Suprapubic skin (tissue), 4 donors: ENCODE measurements at regions not wholly inside any gene's neighbourhood (a gene's known extent, or its start where the extent isn't known, plus 50 kb on each side); places are given as distances from the start of the nearest gene placed in this dataset.

ENCODE experiments used
- CTCF ChIP-seq, 2 donors: fragments of 200-600 bp in 1 of 2; fragments of 450-650 bp in 1 of 2; sonication (generic) in 1 of 2; IDR thresholded peaks; one replicate each; pipeline ENCODE4 v1.5.1; 2016 to 2019; ENCODE audit warnings: antibody characterized with exemption in 2 of 2, mild to moderate bottlenecking in 1 of 2, moderate library complexity in 1 of 2
- EP300 ChIP-seq: sonication (generic); formaldehyde crosslinking; IDR thresholded peaks from one replicate; pipeline ENCODE4 v1.6.1; 2017; ENCODE audit warnings: antibody characterized with exemption
- POLR2A ChIP-seq, 2 donors: fragments of 450-650 bp; IDR thresholded peaks; one replicate each; pipeline ENCODE4 v1.6.1; 2017; ENCODE audit warnings: antibody characterized with exemption in 2 of 2, mild to moderate bottlenecking in 2 of 2, moderate library complexity in 2 of 2
- POLR2AphosphoS5 ChIP-seq, 3 donors: sonication (generic); formaldehyde crosslinking; IDR thresholded peaks; one replicate each; pipeline ENCODE4 v1.6.1; 2017; ENCODE audit warnings: antibody characterized with exemption in 3 of 3

GRCh38 chr6:113281014-113281413 is 576.1 kb upstream of the MARCKS start:
- TF ChIP-seq POLR2AphosphoS5 (IDR thresholded peaks at IDR 0.05) = no peak
- no peak for TF ChIP-seq CTCF (IDR thresholded peaks at IDR 0.05)
- TF ChIP-seq EP300 = no peak
- no peak for TF ChIP-seq POLR2A (IDR thresholded peaks at IDR 0.05)
